Glomerular visceral epithelial cell (primary cell): ENCODE measurements at regions not wholly inside any gene's neighbourhood (a gene's known extent, or its start where the extent isn't known, plus 50 kb on each side); places are given as distances from the start of the nearest gene placed in this dataset.

Source experiments
- DNase-seq: peaks from one replicate; pipeline ENCODE4 v3.0.0-alpha.2; 2016; ENCODE audit errors: extremely low spot score

- DNase-seq, result no peak
These were observed 185.0 kb upstream of the STK17B start for GRCh38 chr2:196356332-196356731.

GRCh38 chr2:196360650-196361049 lies 189.3 kb upstream of the STK17B start:
- no peak for DNase-seq

- DNase-seq, result no peak
These were observed 190.4 kb upstream of the STK17B start for GRCh38 chr2:196361606-196362326.

GRCh38 chr2:196362973-196363549 lies 191.7 kb upstream of the STK17B start:
- no peak for DNase-seq

- DNase-seq, result no peak
These were observed 193.8 kb upstream of the STK17B start for GRCh38 chr2:196365145-196365544.

GRCh38 chr2:196365923-196366322 lies 194.5 kb upstream of the STK17B start:
- DNase-seq, result no peak

GRCh38 chr2:196367633-196368032 lies 196.3 kb upstream of the STK17B start:
- no peak for DNase-seq

GRCh38 chr2:196368546-196369225 lies 197.3 kb upstream of the STK17B start:
- no peak for DNase-seq

GRCh38 chr2:196369967-196370366 lies 198.6 kb upstream of the STK17B start:
- no peak for DNase-seq

- peak; percentile 7 for DNase-seq
These were observed 199.0 kb upstream of the STK17B start for GRCh38 chr2:196370381-196370780.

- DNase-seq, result no peak
These were observed 201.0 kb upstream of the STK17B start for GRCh38 chr2:196372276-196372809.

- DNase-seq, result no peak
These were observed 201.7 kb upstream of the STK17B start for GRCh38 chr2:196372811-196373664.

- no peak for DNase-seq
These were observed 205.9 kb upstream of the STK17B start for GRCh38 chr2:196376984-196377877.

- DNase-seq, result no peak
These were observed 208.2 kb upstream of the STK17B start for GRCh38 chr2:196379600-196379999.

GRCh38 chr2:196380098-196380497 lies 208.7 kb upstream of the STK17B start:
- no peak for DNase-seq

- no peak for DNase-seq
These were observed 209.2 kb upstream of the STK17B start for GRCh38 chr2:196380575-196380974.

- no peak for DNase-seq
These were observed 210.1 kb upstream of the STK17B start for GRCh38 chr2:196381464-196381863.

- no peak for DNase-seq
These were observed 212.4 kb upstream of the STK17B start for GRCh38 chr2:196383799-196384198.

- DNase-seq, result no peak
These were observed 213.4 kb upstream of the STK17B start for GRCh38 chr2:196384729-196385128.

- no peak for DNase-seq
These were observed 218.3 kb upstream of the STK17B start for GRCh38 chr2:196389670-196390069.
